Right ventricle myocardium superior (tissue), 1 donor: ENCODE measurements at regions not wholly inside any gene's neighbourhood (a gene's known extent, or its start where the extent isn't known, plus 50 kb on each side); places are given as distances from the start of the nearest gene placed in this dataset.

Experiments
- ATAC-seq: fragments of 200-7000 bp; cut with Tn5 transposase; one replicate; pipeline ENCODE4 v1.9.1; 2020; ENCODE audit warnings: mild to moderate bottlenecking; ENCODE audit not compliant: poor library complexity
- DNase-seq: peaks from one replicate; pipeline ENCODE4 v3.0.0-alpha.2; 2020
- intact Hi-C: fragments of 100-400 bp; cut with DNase I; formaldehyde crosslinking; loops from one replicate; pipeline ENCODE4 v1.11.2; 2022
- donor health status: DM: no; HTN: yes; CAD: no; lungs with severe emphysema.

DNA sequence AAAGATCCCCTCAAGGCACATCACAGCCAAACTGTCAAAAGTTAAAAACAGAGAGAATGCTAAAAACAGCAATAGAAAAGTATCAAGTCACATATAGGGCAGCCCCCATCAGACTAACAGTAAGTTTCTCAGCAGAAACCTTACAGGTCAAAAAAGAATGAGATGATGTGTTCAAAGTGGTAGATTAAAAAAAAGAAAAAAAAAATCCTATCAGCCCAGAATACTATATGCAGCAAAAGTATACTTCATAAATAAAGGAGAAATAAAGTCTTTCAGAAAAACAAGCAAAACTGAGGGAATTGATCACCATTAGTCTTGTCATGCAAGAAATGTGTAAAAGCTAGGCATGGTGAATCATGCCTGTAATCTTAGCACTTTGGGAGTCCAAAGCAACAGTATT lies 99.9 kb upstream of the RAD23B start:
- DNase-seq (no peak), ATAC-seq (no peak)
- intact Hi-C loops: no loop called here

DNA sequence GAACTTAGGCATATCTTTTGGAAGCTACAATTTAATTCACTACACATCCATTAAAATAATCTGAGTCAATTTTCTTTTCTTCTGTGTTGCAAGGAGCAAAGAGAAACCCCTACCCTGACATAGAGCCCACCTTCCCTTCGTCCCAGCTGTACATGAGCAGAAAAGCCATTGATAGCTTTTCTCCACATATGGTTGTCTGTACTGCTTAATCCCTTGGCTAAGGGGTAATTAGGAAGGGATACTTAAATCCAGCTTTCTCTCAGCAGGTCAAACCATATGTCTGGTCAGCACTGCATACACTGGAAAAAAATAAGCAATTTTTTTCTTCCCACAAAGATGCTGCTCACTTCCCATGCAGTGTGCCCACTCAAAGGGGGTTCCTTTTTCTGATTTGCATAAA lies 94.7 kb upstream of the RAD23B start:
- ATAC-seq: no peak
- DNase-seq: no peak
- intact Hi-C loops: no loop called here

- ATAC-seq (no peak), DNase-seq (no peak)
- intact Hi-C loops: no loop called here
Observed at GRCh38 chr9:107190061-107190935, 92.8 kb upstream of the RAD23B start.

- no peak for DNase-seq
- no peak for ATAC-seq
- intact Hi-C loops: no loop called here
Observed at GRCh38 chr9:107190936-107191290, 92.2 kb upstream of the RAD23B start.

DNA sequence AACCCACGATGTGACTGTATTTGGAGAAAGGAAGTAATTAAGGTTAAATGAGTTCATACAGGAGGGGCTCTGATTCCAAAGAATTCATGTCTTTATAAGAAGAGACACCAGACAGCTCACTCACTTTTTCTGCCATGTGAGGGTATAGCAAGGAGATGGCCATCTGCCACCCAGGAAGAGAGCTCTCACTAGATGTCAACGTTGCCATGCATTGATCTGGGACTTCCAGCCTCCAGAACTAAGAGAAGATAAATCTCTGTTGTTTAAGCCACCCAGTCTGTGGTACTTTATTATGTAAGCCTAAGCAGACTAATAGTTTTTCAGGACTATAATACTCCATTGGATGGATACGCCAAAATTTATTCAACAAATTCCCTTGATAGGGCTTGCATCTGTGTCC lies 89.8 kb upstream of the RAD23B start:
- DNase-seq (no peak), ATAC-seq (no peak)
- intact Hi-C loops: no loop called here

GRCh38 chr9:107198718-107199117 lies 84.4 kb upstream of the RAD23B start:
- DNase-seq: no peak
- intact Hi-C loops: no loop called here
- no peak for ATAC-seq

DNA sequence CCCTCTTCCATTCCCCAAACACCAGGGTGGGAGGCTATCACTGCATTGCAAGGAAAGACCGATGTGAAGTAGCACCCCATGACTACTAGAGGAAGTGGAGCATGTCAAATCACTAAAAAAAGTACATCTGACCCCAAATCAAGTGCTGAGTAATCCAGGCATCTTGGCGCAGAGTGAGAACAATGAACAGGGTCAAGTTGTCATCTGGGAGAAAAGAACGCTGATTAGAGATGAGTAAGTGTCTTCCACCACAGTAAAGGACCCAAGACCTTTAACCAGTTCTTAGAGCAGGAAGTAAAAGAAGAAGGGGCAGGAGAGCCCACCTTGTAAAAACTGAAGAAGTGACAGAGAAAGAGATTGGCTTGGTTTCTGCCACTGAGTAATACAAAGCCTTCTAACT lies 75.0 kb upstream of the RAD23B start:
- DNase-seq (no peak), ATAC-seq (no peak)
- intact Hi-C loops: no loop called here

DNA sequence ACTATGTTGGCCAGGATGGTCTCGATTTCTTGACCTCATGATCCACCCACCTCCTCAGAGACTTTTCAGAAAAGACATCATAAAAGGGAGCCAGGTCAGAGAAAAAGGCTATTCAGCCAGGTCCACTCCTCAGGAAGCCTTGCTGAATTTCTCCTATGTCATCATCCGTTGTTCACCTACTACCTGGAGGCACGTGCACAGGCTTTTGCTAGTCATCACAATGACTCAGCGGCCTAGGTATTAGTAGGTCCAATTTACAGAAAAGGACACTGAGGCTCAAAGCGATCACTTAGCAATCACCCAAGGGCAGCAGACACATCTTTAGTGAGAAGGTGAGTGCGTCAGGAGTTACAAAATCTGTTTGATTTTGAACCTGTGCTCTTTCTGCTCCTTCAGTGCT lies 72.3 kb upstream of the RAD23B start:
- no peak for ATAC-seq
- intact Hi-C loops: no loop called here
- DNase-seq: no peak

DNA sequence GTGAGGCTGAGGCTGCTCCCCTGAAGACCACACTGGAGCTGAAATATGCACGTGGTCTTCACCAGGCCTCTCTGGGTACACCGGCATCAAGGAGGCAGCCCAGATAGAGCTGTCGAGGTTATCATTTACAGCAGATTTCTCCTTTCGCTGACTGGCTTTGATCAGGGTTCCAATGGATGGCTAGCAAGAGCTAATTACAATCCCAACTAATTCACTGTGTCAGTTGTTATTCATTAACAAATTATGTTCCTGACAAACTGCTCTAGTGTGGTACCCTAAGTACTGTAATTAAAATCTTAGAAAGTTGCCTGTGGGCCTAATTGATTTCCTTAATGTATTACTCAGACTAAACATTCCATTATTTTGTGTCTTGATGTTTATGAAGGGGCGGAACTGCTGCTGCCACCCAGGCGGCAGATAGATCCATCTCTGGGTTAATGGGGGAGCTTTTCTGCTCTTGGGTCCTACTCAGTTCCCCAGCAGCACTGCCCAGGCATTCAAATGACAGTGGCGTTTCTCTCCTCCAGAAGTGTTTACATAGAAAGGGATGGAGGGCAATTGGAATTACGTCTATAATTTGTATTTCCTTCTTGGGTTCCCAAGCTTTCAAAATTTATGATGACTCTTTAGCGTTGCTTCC lies 71.7 kb upstream of the RAD23B start:
- ATAC-seq (no peak), DNase-seq (no peak)
- intact Hi-C loops: no loop called here

DNA sequence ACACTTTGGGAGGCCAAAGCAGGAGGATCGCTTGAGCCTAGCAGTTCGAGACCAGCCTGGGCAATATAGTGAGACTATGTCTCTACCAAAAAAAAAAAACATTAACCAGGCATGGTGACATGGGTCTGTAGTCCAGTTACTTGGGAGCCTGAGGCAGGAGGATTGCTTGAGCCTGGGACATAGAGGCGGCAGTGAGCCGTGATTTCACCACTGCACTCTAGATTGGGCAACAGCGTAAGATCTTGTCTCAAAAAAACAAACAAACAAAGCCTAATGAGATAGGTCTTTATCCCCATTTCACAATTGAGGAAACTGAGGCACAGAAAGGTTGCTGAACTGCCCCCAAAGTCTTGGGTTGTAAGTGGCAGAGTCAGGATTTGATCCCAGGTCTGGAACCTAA lies 70.5 kb upstream of the RAD23B start:
- intact Hi-C loops: no loop called here
- ATAC-seq: no peak
- no peak for DNase-seq

GRCh38 chr9:107213080-107213479 lies 70.0 kb upstream of the RAD23B start:
- DNase-seq: no peak
- no peak for ATAC-seq
- intact Hi-C loops: no loop called here

GRCh38 chr9:107213561-107214028 lies 69.5 kb upstream of the RAD23B start:
- no peak for ATAC-seq
- no peak for DNase-seq
- intact Hi-C loops: no loop called here

DNA sequence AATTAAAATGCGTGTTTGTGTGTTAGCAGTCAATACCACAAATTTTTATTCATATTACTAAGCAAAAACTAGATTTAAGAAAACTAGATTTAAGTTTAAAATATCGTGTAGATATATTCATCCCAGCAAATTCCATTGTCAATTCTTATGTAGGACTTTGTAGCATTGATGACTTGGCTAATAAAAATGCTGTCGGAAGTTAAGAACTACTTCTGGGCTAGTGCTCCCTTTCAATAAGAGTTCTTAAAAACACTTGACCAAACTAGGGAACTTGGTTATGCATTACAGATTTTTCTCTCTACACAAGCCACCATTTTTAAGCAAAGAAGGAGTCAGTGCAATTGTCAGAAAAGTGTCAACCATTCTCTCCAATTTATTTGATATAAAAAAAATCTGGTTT lies 68.7 kb upstream of the RAD23B start:
- ATAC-seq (no peak), DNase-seq (no peak)
- intact Hi-C loops: no loop called here

GRCh38 chr9:107214915-107215314 lies 68.2 kb upstream of the RAD23B start:
- intact Hi-C loops: no loop called here
- DNase-seq (no peak), ATAC-seq (no peak)

DNA sequence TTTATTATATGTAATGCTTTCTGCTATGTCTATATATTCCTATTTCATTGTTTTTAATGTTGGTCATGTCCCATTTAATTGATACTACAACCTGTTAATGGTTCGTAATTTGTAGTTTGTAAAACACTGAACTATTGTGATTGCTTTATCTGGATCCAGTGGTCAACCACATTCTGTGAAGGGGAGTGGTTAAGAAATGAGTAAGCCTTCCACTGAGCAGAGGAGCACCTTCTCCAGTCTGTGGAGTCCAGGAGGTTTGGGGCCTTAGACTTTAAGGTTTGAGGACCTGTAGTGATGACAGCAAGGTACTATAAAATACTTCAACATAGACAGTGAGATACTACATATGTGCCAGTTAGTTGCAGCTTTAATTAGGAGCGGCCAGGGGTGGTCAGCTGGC lies 67.7 kb upstream of the RAD23B start:
- no peak for DNase-seq
- no peak for ATAC-seq
- intact Hi-C loops: no loop called here

- intact Hi-C loops: no loop called here
- ATAC-seq (no peak), DNase-seq (no peak)
Observed at GRCh38 chr9:107216329-107216728, 66.8 kb upstream of the RAD23B start.

GRCh38 chr9:107218829-107219485 lies 64.1 kb upstream of the RAD23B start:
- DNase-seq (no peak), ATAC-seq (no peak)
- intact Hi-C loops: no loop called here

DNA sequence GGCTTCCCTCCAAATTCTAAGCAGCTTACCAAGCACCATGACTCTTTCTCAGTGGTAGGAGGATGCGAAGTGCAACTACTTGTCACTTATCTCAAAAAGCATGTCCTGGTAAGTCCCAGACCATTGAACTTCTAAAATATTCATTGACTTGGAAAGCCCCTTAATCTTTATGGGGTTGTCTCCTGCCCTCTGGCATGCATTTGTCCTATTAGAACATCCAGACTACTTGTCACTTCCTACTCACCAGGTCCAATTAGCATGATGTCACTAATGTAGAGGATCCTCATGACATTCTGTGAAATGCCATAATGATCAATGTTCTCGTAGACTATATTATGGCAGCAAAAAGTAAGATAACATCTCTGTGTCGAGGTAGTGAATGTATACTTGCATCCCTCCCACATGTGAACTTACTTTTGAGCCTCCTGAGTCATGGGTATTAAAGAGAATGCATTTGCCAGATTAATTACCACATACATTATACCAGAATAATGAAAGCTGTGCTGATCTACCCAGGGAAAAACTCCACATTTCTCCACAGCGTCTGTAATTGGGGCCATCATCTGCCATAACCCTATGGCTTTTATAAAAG lies 63.5 kb upstream of the RAD23B start:
- ATAC-seq (no peak), DNase-seq (no peak)
- intact Hi-C loops: no loop called here

DNA sequence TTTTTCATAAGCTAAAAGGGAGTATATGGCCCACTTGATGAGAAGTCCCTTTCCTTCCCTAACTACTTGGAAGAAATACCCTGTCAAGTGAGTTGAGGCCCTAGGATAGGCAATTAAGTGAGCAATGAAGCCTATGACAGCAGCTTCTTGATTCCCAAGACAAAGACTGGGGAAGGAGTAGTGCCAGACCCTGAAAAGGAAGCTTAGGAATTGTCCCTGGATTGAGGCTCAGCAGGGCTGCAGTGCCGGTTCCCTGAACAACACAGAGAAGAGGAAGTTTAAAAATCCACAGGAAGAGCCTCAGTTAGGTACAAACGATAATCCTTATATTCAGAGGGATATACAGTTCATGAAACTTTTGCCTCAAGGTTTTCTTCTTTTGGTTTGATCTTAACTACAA lies 61.8 kb upstream of the RAD23B start:
- ATAC-seq (no peak), DNase-seq (no peak)
- intact Hi-C loops: no loop called here
